HepG2 (cell line): ENCODE measurements at regions not wholly inside any gene's neighbourhood (a gene's known extent, or its start where the extent isn't known, plus 50 kb on each side); places are given as distances from the start of the nearest gene placed in this dataset.

ENCODE experiments used
- CTCF ChIP-seq: sonication (generic); formaldehyde crosslinking; IDR thresholded peaks from 2 replicates; pipeline ENCODE4 v1.5.0; 2020; ENCODE audit warnings: mild to moderate bottlenecking, missing genetic modification reagents, moderate library complexity
- DMAP1 ChIP-seq: IDR thresholded peaks from 2 replicates; pipeline ENCODE4 v1.6.1; 2016
- ESRRA ChIP-seq: sonication (generic); formaldehyde crosslinking; IDR thresholded peaks from 2 replicates; pipeline ENCODE4 v1.5.1; 2020; ENCODE audit warnings: mild to moderate bottlenecking, low read depth, missing genetic modification reagents
- FIP1L1 ChIP-seq: fragments of 200-400 bp; formaldehyde crosslinking; IDR thresholded peaks from 2 replicates; pipeline ENCODE4 v1.6.1; 2018; ENCODE audit warnings: low read depth, mild to moderate bottlenecking, low read length, moderate library complexity, borderline replicate concordance; ENCODE audit not compliant: insufficient read depth
- MAFK ChIP-seq, 2 experiments: IDR thresholded peaks in 1 of 2; conservative IDR thresholded peaks in 1 of 2; 2 replicates each; pipeline ENCODE4 v1.6.1; 2011; ENCODE audit warnings: improper control_type of control experiment in 2 of 2, low read length in 2 of 2
- MIER3 ChIP-seq: IDR thresholded peaks from 2 replicates; pipeline ENCODE4 v1.6.1; 2016; ENCODE audit warnings: missing compliant biosample characterization, borderline replicate concordance
- SIN3B ChIP-seq: fragments of 150-350 bp; IDR thresholded peaks from 2 replicates; pipeline ENCODE4 v1.6.1; 2014; ENCODE audit warnings: low read length
- SIX4 ChIP-seq: sonication (generic); formaldehyde crosslinking; IDR thresholded peaks from 2 replicates; pipeline ENCODE4 v1.4.0; 2020; ENCODE audit warnings: missing genetic modification reagents
- ZFX ChIP-seq: sonication (generic); formaldehyde crosslinking; IDR thresholded peaks from 2 replicates; pipeline ENCODE4 v1.4.0; 2020; ENCODE audit warnings: mild to moderate bottlenecking, low read depth, missing genetic modification reagents, moderate library complexity
- ZNF558 ChIP-seq: sonication (generic); formaldehyde crosslinking; IDR thresholded peaks from 2 replicates; pipeline ENCODE4 v1.9.0; 2022; ENCODE audit warnings: mild to moderate bottlenecking, missing genetic modification reagents, borderline replicate concordance
- ZNF773 ChIP-seq: sonication (generic); formaldehyde crosslinking; IDR thresholded peaks from 2 replicates; pipeline ENCODE4 v1.4.0; 2020; ENCODE audit warnings: missing genetic modification reagents, borderline replicate concordance
- ZSCAN20 ChIP-seq: sonication (generic); formaldehyde crosslinking; IDR thresholded peaks from 2 replicates; pipeline ENCODE4 v1.4.0; 2020; ENCODE audit warnings: missing genetic modification reagents, mild to moderate bottlenecking, borderline replicate concordance

- TF ChIP-seq ZFX (CRISPR knock-in tag) (no peak), SIX4 (no peak), DMAP1 (no peak), ZNF558 (no peak), ZSCAN20 (no peak), FIP1L1 (no peak), SIN3B (no peak), ESRRA (CRISPR knock-in tag) (no peak), CTCF (CRISPR knock-in tag) (no peak), MAFK (conservative IDR thresholded peaks at IDR 0.05 in 1 of 2, IDR thresholded peaks at IDR 0.05 in 1 of 2; ENCODE audit: low read length in 2 of 2) (no peak), MIER3 (no peak), ZNF773 (no peak)
Measured at GRCh38 chr4:85362550-85362949, 112.4 kb upstream of the ARHGAP24 start.
